HG02642 (cell line): ENCODE measurements at regions not wholly inside any gene's neighbourhood (a gene's known extent, or its start where the extent isn't known, plus 50 kb on each side); places are given as distances from the start of the nearest gene placed in this dataset.

Experiments used
- ATAC-seq: cut with Tn5 transposase; IDR thresholded peaks from one replicate; pipeline ENCODE4 v1.9.1; 2021; ENCODE audit warnings: mild to moderate bottlenecking; ENCODE audit not compliant: unreplicated experiment, poor library complexity

DNA sequence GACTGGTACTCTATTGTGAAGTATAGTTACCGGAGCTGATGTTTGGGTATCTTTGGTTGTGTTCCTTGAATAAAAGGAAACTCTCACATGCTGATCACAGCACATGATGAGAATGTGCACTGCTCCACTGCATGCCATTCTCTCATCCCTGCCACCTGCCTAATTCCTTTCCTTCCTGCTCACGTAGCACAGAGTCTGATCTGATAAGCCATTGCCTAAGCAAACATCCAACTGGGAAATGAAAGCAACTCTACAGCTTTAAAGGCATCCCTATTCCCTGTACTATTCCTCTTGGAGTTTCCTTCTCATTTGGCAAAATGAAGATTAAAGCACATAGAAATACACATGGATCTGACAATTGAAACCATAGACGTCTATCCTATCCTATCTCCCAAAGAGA lies 359.8 kb downstream of the C3orf38 start:
- no peak for ATAC-seq

DNA sequence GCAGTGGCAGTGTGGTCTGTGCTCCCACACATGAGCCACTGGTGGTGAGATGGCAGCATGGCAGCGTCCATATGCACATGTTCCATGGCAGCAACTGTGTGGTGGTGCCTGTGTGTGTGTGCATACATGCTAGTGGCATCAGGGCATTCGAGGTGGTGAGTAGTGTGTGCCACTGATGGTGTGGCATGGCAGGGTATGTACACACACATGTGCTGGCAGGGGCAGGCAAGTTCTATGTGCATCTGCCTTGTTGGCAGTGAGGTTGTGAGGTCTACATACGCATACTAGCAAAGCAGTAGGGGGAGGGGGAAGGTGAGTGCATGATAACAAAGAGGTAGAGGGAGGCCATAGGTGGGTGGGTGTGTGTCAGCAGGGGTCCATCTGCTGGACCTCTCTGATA lies 378.7 kb downstream of the C3orf38 start:
- no peak for ATAC-seq

DNA sequence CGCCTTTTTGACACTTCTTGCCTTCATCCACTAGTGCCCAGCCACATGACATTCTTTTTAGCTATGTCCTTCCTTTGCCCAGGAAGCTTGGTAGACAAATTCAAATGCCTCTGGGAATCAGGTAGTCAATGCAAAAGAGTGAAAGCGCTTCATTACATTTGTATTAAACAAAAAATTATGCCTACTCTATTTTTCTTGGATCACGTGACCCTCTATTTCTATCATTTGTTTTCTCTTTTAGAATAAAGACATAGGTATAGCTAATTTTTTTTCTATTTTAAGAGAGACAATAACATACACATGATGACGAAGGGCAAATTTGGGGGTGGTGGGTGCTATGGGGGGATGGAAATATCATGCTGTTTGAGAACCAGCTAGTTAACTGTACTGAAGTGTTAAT lies 384.8 kb downstream of the C3orf38 start:
- no peak for ATAC-seq

DNA sequence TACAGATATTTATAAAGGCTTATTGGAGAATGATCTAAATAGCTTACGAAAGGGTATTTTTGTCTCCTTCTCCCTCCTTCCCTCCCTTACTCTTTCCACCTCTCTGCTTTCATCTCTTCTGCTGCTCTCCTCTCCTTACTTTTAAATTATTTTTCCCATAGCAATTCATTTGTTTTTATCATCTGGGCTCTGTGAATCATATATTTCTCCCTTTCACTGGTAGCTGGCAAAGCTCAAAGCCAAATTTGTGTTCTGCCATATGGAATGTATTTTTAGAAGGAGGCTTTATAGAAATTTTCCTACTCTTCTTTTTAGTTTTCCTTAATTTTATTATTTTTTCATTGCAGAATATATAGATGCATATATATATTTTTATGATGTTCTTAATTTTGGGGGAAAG lies 385.8 kb downstream of the C3orf38 start:
- no peak for ATAC-seq

DNA sequence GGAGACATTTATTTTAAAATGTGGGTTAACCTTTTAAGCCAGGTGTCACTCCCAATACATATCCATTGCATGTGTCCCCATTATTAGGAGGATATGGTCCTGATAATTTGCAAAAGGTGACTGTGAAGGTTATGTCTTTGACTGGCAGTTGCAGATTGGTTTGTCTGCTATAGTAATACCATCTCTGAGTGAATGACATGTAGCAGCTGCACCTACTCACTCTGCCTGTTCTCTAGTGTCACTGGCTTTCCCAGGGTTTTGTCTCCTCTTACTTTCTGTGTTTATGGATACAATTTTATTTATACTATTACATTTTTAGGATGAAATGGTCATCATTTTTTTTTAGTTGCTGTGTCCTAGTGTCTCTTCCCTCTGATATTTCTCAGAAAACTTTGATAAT lies 393.2 kb downstream of the C3orf38 start:
- no peak for ATAC-seq

DNA sequence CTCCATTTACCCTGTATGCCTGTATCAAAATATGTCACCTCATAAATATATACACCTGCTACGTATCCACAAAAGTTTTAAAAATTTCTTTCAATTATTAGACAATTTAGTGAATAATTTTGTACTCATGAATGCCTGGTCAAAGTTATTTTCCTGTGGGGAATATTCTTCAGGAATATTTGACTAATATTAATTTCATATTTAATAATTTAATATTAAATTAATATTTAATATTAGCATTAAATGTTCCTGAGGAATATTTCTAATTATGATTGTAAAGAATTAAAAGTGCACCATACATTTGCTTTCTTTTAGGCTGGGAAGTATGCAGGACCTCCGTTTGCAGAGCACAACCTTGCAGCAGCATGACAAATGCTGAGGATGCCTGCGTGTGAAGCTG lies 422.7 kb downstream of the C3orf38 start:
- ATAC-seq: no peak

DNA sequence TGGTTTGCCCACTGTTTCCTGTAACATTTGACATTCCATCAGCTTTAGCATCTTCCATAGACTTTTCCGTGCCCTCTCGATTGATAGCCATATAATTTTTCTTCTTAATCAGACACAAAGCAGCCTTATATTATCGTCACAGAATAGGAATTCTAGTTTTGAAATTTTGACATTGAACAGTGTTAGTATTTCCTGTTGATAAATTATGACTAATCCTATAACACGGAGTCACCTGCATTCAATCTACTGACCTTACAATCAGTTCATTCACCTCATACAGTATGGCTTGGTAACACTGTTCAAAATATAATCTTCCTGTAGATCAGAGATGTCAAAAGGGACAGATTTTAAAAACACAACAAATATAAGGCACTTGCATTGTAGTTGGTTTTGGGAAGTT lies 423.7 kb downstream of the C3orf38 start:
- no peak for ATAC-seq

DNA sequence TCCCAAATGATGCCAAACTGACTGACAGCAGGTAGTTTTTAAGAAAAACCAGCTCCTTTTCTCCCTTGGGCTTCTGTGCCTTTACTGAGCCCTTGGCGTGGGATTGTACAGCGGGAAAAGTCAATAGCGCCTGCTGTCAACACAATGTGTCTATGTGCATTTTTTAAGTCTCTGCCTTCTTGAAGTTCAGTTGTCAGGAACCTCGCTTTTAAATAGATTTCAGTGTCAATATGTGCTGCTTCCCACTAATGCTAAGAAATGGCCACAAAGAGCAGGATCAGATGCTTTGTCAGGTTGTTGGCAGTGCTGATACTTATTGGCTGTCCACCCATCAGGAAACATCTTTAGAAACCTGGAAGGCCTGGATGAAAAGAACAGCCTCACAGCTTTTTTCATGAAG lies 424.4 kb downstream of the C3orf38 start:
- ATAC-seq: no peak

DNA sequence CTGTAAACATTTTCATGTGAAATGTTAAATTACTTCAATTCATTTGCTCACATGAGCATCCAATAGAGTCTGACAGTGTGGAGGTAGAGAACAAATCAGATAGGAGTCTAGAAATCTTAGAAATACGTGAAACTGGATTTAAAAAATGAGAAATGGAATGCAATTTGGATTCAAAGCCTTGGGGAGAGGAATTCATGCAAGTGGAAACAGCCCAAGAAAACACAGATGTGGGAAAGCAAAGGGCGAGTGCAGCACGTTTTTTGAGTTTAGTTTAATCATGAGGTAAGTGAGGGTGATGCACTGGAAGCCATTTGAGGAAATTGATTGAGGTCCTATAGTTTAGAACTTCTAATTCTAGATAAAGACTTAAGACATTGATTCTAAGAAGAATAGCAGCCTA lies 434.7 kb downstream of the C3orf38 start:
- ATAC-seq: no peak

DNA sequence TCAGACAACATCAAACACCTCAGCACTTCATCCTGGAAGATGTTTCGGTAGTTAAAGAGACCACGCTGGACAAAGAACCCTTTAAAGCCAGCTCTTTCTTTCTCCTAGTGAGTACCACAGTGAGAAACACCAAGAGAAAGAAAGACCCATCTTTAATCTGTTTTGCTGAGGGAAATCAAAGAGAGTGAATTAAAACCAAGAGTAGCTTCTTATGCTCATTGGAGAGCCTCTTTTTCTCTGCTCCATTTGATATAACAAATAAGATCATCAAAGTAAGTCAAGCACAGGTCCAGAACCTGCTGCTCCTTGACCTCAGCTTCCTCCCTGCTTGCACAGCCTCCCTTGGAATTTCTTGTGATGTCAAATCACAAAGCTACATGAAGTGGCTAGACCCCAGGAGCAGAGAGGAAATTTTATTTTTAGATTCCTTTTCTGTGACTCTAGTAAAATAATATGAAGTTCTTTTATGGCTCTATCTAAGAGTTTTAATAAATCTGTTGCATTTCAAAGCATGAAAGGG lies 436.4 kb downstream of the C3orf38 start:
- ATAC-seq: no peak

DNA sequence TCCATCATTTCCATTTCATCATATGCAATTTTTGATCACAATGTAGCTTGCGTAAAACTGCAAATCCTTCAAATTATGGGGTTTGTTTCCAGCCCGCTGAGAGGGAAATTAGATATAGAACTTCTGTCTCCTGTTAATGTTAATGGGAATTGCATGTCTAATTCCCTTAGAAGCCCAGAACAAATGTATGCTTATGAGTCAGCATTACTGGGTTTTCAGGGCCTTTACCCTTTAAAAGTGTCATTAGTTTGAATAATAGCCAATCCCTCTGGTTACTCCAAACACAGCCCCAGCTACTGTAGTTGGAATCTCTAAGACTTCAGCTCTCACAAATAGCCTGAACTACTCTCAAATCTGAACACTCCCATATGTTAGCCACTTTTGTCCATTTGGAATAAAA lies 439.4 kb downstream of the C3orf38 start:
- ATAC-seq: no peak

DNA sequence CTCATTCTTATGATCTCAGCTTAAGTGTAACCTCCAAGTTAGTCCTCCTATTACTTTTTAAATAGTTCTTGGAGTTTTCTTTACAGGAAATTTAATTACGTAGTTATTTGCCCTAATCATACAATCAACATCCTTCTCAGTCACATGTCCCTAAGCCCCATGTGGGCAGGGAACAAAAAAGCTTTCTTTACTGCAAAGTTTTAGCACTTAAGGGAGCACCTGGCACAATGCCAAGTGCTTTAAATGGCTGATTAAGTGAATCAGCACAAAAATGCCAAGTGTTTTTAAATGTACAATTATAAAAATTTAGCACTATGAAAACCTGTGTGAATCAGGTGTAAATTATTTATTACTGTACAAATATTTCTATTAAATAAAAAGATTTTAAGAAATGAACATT lies 445.3 kb downstream of the C3orf38 start:
- ATAC-seq: no peak

DNA sequence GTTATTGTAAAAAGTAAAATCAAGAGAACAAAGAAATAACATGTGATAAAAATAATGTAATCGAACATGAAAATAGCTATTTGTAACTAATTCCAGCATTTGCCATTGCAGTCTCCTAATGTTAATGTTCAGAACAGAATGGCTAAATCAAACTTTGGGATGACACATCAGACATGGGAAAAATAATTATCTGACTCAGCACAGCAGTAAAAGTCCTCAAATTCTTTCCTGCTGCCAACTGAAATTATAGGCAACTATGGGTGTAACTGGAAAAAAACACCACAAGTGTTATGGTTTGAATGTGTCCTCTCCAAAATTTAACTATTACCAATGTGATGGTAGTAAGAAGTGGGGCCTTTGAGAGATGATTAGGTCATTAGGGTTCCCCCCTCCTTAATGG lies 446.7 kb downstream of the C3orf38 start:
- ATAC-seq: no peak

DNA sequence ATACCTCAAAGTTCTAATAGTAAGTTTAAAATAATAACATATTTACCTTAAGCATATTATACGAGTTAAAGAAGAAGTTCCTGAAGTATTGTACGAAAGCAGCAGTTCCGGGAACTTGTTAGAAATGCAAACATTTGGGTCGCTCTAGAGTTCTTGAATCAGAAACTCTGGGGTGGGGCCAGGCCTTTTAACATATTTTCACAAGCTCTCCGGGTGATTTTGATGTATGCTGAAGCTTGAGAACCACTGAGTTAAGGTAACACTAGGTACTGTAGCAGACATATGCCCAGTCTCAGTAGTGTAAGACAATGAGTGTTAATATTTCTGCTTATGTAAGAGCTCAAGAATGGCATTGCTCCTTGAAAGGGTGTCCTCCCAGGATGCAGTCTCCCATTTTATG lies 461.1 kb downstream of the C3orf38 start:
- no peak for ATAC-seq

DNA sequence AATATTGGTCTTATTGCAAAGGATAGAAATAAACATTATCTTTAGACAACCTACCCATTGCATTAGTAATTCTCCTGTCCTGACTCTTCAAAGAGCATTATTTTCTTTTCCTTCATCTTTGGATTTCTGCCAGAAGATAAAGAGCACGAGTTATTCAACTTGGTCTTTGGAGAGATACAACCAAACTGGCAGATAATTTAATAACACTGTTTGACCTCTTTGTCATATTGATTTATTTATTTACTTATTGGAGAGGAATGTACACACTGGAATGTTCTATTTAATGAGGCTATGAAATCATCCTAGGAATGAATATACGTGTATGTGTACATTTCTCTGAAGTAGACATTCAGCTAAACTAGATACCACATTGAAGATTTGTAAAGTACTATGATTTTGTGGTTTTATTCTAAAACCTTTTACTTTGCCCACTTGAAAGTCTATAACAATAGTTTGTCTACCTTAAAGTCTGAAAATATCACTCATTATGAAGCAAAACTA lies 462.1 kb downstream of the C3orf38 start:
- ATAC-seq: no peak

DNA sequence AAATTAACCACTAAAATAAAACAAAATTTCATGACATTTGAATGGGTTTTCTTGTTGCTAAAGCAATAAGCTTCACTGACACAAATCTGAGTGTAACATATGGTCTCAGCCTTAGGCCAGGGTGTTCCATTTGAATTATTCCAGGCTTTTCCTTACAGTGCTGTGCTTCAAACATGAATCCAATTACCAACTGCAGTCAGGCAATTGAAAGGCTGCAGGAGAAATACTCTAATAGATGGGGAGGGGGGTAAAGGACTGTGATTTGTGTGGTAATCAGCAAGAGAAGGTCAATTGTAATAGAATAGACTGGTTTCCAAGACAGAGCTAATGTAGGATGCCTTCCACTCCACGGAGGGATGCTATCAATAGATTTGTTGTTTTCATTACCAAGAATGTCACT lies 466.7 kb downstream of the C3orf38 start:
- no peak for ATAC-seq

DNA sequence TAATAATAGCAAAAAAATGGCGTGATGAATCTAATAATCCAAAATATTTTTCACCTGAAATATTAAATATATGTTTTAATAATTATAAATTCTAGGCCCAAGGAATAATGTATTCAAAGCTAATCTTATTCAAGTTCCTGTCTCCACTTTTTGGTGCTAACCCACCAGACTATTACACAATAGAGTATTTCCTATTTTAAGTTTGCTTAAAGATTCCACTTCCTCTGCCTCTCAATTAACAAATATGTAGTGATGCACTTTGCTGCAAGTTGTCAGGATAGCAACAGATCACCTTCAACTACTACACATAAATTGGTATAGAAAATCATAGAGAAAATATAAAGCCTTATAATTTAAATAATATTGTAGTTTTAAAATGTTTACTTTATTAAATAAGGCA lies 467.5 kb downstream of the C3orf38 start:
- ATAC-seq: no peak

DNA sequence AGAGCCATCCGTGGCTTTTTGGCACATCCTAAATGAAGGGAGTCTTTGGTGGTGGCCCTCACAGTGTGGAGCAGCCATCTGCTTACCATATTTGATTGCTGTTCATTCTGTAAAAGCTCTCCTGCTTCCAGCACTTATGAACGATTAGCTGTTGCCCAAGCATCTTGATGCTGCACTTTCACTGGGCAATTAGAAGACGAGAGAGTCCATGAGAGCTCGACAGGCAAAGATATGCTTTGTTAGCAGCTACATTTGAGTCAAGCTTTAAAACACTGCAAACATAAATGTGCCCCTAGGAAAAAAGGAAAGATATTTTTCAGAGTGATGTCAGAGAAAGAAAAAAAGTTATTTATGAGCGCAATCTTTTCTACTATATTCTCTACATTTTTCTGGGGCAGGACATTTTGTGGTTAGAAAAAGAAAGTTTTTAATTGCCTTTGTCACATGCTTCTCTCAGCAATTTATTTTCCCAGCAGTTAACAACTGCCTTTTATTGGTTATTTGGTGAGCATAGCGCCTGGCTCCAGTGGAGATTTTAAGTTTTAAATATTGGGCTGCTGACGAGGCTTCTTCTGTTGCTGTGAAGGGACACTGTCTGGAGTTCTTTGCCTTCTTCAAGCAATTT lies 468.4 kb downstream of the C3orf38 start:
- ATAC-seq: no peak

DNA sequence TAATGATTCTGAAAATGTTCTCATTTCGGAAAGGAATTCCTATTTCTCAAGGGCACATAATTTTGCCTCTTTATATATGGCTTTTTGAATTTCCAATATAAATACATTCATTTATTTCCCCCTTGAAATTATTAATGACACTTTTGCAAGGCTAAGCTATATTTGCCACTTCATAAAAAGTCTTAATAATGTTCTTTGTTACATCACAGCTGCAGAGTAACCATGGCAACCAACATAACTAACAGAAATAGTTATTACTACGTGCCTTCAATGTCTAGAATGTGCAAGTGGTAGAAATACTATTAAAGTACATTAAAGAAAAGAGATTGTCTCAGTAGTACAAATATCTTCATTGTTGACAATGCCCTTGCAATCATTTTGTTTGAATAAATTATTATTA lies 471.8 kb downstream of the C3orf38 start:
- no peak for ATAC-seq

DNA sequence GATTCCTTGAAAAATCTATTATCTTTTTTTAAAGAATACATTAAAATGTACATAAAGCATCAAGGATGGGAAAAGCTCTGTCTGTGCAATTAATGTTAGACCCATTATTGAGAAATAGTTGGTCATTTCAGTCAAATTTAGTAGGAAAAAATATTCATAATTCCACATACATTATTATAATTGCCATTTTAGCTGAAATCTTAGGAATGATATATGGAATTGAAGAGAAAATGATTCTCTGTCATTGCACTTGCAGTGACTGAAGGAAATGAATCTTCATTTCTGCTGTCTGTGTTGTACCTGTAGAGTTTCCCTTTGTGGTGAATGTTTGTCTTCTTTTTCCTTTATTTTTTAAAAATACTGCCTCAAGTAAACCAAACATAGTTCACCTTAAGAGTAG lies 473.9 kb downstream of the C3orf38 start:
- ATAC-seq: no peak

DNA sequence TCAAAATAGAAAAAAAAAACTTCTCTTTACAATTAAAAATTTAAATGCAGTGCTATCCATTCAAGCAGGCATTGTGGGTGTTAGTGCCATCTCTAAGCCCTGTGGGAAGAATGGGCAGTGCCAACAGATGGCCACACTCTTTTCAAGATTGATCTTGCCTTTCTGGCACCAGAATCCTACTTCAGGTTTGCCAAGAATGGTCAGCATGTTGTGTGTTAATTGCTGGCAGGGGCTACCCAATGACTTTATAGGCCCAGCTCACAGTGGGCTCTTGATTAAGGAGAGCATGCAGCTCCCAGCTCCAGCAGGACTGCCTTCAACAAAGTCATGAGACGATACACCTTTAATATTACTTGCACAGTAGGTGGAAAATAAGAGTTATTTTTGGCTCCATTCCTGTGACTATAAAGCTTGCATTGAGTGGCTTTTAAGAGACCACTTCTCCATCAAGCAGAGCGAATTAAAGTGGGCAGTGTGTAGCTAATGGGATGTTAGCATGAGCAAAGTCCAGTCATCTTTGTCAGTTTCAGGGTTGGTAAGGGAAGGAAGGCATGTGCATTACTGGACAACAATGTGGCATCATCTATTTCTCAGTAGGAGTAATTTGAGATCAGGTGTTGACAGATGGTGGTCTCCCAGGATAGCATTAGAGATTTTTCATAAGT lies 476.8 kb downstream of the C3orf38 start:
- no peak for ATAC-seq

DNA sequence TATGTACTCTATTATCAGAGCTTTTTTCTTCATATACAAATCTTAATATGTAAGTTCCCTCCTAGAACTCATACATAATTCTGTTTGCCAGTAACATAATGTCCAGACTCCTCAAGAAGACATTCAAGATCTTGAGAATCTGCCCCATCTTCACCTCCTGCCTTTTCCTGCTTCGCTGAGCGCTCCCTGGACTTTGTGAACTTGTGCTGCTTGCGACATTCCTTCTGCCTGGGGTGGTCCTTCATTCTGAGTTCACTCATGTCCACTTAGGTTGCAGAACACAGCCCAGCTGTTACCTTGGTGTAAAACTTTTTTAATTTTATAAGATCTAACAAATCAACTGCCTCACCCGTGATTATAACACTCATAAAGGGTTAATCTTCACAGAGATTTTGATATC lies 478.5 kb upstream of the EPHA3 start:
- no peak for ATAC-seq
